ENCODE measurements at regions not wholly inside any gene's neighbourhood (a gene's known extent, or its start where the extent isn't known, plus 50 kb on each side); places are given as distances from the start of the nearest gene placed in this dataset.

DNA sequence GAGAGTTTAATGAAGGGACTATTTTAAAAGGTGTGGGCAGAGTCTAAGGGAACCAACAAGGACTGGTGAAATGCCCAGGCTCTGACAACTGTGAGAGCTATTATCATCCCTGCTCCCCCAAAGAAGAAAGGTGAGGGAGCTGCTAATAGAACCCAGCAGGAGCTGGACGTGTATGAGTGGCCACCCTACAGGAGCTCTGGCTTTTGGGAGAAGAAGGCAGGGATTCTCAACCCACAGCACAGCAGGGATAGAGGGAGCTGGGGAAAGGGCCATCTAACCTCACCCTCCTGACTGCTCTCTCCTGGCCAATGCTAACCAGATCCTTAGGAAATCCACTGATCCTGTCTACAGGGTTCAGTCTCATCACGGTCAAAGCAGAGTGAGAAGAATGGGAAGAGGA lies 57.1 kb downstream of the GRIN2B start:
- Histone ChIP-seq H3K27me3 (no peaks in the 10 kb centered on the region), H3K9me3 (no peaks in the 10 kb centered on the region), H3K4me3 (ENCODE audit: low read depth in 1 of 2, low read length in 1 of 2) (no peak overlapping the region), H3K4me1 (ENCODE audit: control insufficient read depth in 1 of 2, insufficient read depth in 1 of 2, low read depth in 1 of 2, low read length in 1 of 2) (no peaks in the 10 kb centered on the region), H3K36me3 (no peaks in the 10 kb centered on the region), H3K27ac (no peak overlapping the region)
- TF ChIP-seq, protein P1, sequence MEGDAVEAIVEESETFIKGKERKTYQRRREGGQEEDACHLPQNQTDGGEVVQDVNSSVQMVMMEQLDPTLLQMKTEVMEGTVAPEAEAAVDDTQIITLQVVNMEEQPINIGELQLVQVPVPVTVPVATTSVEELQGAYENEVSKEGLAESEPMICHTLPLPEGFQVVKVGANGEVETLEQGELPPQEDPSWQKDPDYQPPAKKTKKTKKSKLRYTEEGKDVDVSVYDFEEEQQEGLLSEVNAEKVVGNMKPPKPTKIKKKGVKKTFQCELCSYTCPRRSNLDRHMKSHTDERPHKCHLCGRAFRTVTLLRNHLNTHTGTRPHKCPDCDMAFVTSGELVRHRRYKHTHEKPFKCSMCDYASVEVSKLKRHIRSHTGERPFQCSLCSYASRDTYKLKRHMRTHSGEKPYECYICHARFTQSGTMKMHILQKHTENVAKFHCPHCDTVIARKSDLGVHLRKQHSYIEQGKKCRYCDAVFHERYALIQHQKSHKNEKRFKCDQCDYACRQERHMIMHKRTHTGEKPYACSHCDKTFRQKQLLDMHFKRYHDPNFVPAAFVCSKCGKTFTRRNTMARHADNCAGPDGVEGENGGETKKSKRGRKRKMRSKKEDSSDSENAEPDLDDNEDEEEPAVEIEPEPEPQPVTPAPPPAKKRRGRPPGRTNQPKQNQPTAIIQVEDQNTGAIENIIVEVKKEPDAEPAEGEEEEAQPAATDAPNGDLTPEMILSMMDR (IDR thresholded peaks at IDR 0.05) = no peak

DNA sequence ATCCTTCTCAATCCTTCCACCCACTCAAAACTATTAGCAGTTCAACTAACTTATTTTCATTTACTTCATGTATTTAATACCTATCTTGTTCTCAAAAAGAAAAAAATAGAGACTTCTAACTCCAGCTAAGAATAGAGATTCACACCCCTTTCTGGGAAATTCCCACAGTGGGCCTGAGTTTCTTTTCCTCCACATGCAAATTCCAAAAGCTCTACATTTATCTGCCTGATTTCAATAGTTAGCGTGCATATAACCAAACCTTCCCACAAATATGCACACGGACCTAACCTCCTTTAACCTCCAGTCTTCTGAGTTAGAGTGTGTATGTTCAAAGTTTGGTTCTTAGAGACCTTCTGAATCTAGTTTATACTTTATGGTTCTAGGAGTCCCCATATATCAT lies 62.5 kb downstream of the GRIN2B start:
- no peak overlapping the region for H3K27ac ChIP-seq
- H3K4me3 ChIP-seq (ENCODE audit: low read depth in 1 of 2, low read length in 1 of 2) = no peak overlapping the region
- no peaks in the 10 kb centered on the region for H3K36me3 ChIP-seq
- no peaks in the 10 kb centered on the region for H3K9me3 ChIP-seq
- no peaks in the 10 kb centered on the region for H3K27me3 ChIP-seq
- TF ChIP-seq, protein P1 (IDR thresholded peaks at IDR 0.05) = no peak
- no peaks in the 10 kb centered on the region for H3K4me1 ChIP-seq (ENCODE audit: control insufficient read depth in 1 of 2, insufficient read depth in 1 of 2, low read depth in 1 of 2, low read length in 1 of 2)

DNA sequence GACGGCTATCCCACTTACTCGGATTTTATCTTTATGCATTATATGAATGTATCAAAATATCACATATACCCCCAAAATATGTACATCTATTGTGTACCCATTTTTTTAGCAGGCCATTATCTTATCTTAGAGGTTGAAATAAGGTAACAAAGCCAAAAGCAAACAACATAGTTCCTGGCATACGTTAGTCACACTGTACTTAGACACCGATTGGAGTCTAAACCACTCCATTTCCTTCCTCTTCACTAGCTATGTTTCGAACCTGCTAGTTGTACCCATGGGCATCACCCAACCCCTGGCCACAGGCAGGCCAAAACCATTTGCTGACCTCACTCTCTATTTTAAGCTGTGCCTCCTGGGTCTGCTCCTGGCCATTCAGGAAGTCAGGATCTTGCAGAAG lies 66.3 kb downstream of the GRIN2B start:
- no peak overlapping the region for H3K27ac ChIP-seq
- H3K4me3 ChIP-seq (ENCODE audit: low read depth in 1 of 2, low read length in 1 of 2) = no peak overlapping the region
- no peaks in the 10 kb centered on the region for H3K27me3 ChIP-seq
- H3K36me3 ChIP-seq = no peaks in the 10 kb centered on the region
- H3K4me1 ChIP-seq (ENCODE audit: control insufficient read depth in 1 of 2, insufficient read depth in 1 of 2, low read depth in 1 of 2, low read length in 1 of 2) = no peaks in the 10 kb centered on the region
- TF ChIP-seq, protein P1 (IDR thresholded peaks at IDR 0.05) = no peak
- no peaks in the 10 kb centered on the region for H3K9me3 ChIP-seq

DNA sequence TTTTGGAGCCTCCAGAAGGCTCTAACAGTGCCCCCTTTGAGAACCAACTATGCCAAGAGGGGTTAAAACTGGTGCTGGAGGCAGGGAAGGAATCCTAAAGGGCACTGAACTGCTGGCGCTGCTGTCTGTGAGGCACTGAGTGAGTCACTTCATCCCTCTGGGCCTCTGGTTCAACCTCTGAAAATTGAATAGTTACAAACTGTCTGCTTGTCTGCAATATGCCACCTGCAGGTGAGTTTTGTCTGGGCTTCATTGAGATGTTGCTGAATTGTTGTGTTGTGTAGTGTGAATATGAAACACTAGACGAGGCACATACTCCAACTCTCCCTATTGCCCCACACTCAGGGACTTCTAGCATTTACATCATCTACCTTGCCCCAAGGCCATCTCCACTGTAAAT lies 68.0 kb downstream of the GRIN2B start:
- Histone ChIP-seq H3K36me3 (no peaks in the 10 kb centered on the region), H3K9me3 (no peaks in the 10 kb centered on the region), H3K4me3 (ENCODE audit: low read depth in 1 of 2, low read length in 1 of 2) (no peak overlapping the region), H3K4me1 (ENCODE audit: control insufficient read depth in 1 of 2, insufficient read depth in 1 of 2, low read depth in 1 of 2, low read length in 1 of 2) (no peaks in the 10 kb centered on the region), H3K27ac (no peak overlapping the region), H3K27me3 (no peaks in the 10 kb centered on the region)
- TF ChIP-seq, protein P1 (IDR thresholded peaks at IDR 0.05) = no peak

DNA sequence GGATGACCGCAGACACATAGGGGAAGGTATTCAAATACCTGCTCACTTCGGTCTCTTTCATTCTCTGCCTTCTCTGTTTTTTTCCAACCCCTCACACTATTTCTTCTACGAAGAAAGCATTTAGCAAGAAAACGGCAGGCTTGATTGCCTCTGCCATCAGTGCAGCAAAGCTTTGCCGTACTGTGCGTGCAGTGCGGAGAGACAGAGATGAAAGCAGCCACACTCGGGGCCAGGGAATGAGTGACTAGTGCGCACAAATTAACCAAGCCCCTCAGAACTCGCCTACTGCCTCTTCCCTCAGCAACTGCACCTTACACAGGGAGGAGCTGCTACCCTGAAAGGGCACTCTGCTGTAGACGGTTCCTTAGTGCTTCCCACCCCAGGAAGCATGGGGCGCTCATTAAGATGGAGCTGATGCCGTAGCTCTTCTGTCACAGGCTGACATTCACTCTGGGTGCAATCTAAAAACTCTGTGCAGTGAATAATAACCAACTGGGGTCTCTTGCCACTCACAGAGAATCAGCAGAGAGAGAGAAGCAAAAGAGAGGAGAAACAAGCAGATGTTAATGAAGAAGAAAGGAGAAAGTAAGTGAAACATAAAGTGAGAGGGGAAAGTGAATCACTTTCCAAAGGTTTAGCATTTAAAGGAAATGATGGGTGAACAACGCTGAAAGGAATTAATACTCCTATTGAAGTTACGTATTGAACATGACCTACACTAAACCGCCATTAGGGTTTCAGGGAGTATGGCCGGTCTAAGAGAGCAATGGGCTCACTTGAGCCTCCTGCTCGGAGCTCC lies 69.4 kb downstream of the GRIN2B start:
- Histone ChIP-seq H3K9me3 (no peaks in the 10 kb centered on the region), H3K4me1 (ENCODE audit: control insufficient read depth in 1 of 2, insufficient read depth in 1 of 2, low read depth in 1 of 2, low read length in 1 of 2) (no peaks in the 10 kb centered on the region), H3K4me3 (ENCODE audit: low read depth in 1 of 2, low read length in 1 of 2) (no peak overlapping the region), H3K27ac (no peak overlapping the region), H3K27me3 (no peaks in the 10 kb centered on the region), H3K36me3 (no peaks in the 10 kb centered on the region)
- TF ChIP-seq, protein P1 (IDR thresholded peaks at IDR 0.05) = no peak
